ENCODE measurements at regions not wholly inside any gene's neighbourhood (a gene's known extent, or its start where the extent isn't known, plus 50 kb on each side); places are given as distances from the start of the nearest gene placed in this dataset.

- no peak overlapping the region for H3K27ac ChIP-seq
- TF ChIP-seq, protein P1, sequence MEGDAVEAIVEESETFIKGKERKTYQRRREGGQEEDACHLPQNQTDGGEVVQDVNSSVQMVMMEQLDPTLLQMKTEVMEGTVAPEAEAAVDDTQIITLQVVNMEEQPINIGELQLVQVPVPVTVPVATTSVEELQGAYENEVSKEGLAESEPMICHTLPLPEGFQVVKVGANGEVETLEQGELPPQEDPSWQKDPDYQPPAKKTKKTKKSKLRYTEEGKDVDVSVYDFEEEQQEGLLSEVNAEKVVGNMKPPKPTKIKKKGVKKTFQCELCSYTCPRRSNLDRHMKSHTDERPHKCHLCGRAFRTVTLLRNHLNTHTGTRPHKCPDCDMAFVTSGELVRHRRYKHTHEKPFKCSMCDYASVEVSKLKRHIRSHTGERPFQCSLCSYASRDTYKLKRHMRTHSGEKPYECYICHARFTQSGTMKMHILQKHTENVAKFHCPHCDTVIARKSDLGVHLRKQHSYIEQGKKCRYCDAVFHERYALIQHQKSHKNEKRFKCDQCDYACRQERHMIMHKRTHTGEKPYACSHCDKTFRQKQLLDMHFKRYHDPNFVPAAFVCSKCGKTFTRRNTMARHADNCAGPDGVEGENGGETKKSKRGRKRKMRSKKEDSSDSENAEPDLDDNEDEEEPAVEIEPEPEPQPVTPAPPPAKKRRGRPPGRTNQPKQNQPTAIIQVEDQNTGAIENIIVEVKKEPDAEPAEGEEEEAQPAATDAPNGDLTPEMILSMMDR (IDR thresholded peaks at IDR 0.05) = no peak
- no peak for TF ChIP-seq ZFX (IDR thresholded peaks at IDR 0.05; ENCODE audit: borderline replicate concordance)
Observed at GRCh38 chr12:38156497-38157245, 159.9 kb upstream of the ALG10B start.

- no peak for TF ChIP-seq ZFX (IDR thresholded peaks at IDR 0.05; ENCODE audit: borderline replicate concordance)
- TF ChIP-seq, protein P1 (IDR thresholded peaks at IDR 0.05) = no peak
- H3K27ac ChIP-seq = no peak overlapping the region
Observed at GRCh38 chr12:38157274-38157932, 159.2 kb upstream of the ALG10B start.

- no peak overlapping the region for H3K27ac ChIP-seq
- TF ChIP-seq, protein P1 (IDR thresholded peaks at IDR 0.05) = no peak
- TF ChIP-seq ZFX (IDR thresholded peaks at IDR 0.05; ENCODE audit: borderline replicate concordance) = no peak
Observed at GRCh38 chr12:38157933-38158401, 158.6 kb upstream of the ALG10B start.

- H3K27ac ChIP-seq = no peak overlapping the region
- TF ChIP-seq ZFX (IDR thresholded peaks at IDR 0.05; ENCODE audit: borderline replicate concordance) = no peak
- TF ChIP-seq, protein P1 (IDR thresholded peaks at IDR 0.05) = no peak
Observed at GRCh38 chr12:38158428-38159091, 158.0 kb upstream of the ALG10B start.

DNA sequence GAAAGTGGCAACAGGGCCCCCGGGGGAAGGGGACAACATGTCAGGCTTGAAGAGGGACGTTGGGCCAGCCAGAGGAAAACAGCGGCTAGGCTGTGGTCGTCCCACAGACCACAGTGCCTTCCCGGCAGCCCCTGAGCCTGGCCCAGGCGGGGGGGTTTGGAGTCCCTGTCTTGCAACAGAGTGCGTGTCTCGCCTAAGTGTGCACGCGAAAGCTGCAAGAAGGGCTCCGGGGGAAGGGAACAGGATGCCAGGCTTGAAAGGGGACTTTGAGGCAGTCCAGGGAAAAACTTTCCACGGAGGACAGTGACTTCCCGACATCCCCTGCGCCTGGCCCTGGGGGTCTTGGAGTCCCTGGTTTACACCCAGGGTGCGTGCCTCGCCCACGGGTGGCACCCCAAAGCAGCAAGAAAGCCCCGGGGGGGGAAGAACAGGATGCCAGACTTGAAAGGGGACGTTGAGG, 157.5 kb upstream of the ALG10B start:
- no peak overlapping the region for H3K27ac ChIP-seq
- TF ChIP-seq ZFX (IDR thresholded peaks at IDR 0.05; ENCODE audit: borderline replicate concordance) = no peak
- TF ChIP-seq, protein P1 (IDR thresholded peaks at IDR 0.05) = no peak

- TF ChIP-seq ZFX (IDR thresholded peaks at IDR 0.05; ENCODE audit: borderline replicate concordance) = no peak
- TF ChIP-seq, protein P1 (IDR thresholded peaks at IDR 0.05) = no peak; the same call in 1 of the 2 replicates
- H3K27ac ChIP-seq = no peak overlapping the region
Observed at GRCh38 chr12:38159591-38160317, 156.8 kb upstream of the ALG10B start.

All from 22Rv1 (cell line).